GM13977 (cell line): ENCODE measurements at regions not wholly inside any gene's neighbourhood (a gene's known extent, or its start where the extent isn't known, plus 50 kb on each side); places are given as distances from the start of the nearest gene placed in this dataset.
"Not testable (repeated sequence)": the region's sequence is repeated elsewhere in the genome, so short reads cannot be mapped to it uniquely, and the experiment has no call there.

Source experiments
- DNase-seq: peaks from one replicate; pipeline ENCODE4 v3.0.0; 2012; ENCODE audit warnings: low spot score
- in situ Hi-C: fragments of 300-500 bp; cut with MboI; formaldehyde crosslinking; loops from one replicate; pipeline ENCODE4 v1.12.0; 2022; ENCODE audit warnings: low sequenced_read_pairs, low pct_unique_long_range_greater_than_20kb, mixed read lengths, inconsistent platforms; ENCODE audit not compliant: unreplicated experiment
- TF ChIP-seq, protein P1 (sequence below): IDR thresholded peaks from 2 replicates; pipeline ENCODE4 v1.5.1; 2012; ENCODE audit warnings: mild to moderate bottlenecking, control low read depth; ENCODE audit not compliant: insufficient read depth; ENCODE audit errors: extremely low read depth, missing control alignments

DNA sequence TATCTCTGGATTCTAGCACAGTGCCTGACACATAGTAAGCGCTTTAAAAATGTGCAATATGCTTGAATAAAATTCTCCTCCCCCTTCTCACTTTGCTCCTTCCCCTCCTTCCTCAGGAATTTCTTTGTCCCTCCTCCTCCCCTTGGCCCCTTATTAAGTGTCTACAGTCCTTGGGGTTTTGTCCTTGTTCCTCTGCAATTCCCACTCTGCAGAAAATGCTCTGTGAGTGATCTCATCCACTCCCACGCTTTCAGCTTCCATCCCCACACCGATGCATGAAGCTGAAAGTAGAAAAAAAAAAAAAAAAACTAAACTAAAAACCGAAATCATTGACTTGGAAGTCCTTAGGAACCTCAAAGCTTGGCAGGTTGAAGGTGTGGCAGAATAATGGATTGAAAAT is 273.6 kb downstream of the RRAGC start:
- in situ Hi-C loops: no loop called here
- no peak for DNase-seq
- TF ChIP-seq, protein P1, sequence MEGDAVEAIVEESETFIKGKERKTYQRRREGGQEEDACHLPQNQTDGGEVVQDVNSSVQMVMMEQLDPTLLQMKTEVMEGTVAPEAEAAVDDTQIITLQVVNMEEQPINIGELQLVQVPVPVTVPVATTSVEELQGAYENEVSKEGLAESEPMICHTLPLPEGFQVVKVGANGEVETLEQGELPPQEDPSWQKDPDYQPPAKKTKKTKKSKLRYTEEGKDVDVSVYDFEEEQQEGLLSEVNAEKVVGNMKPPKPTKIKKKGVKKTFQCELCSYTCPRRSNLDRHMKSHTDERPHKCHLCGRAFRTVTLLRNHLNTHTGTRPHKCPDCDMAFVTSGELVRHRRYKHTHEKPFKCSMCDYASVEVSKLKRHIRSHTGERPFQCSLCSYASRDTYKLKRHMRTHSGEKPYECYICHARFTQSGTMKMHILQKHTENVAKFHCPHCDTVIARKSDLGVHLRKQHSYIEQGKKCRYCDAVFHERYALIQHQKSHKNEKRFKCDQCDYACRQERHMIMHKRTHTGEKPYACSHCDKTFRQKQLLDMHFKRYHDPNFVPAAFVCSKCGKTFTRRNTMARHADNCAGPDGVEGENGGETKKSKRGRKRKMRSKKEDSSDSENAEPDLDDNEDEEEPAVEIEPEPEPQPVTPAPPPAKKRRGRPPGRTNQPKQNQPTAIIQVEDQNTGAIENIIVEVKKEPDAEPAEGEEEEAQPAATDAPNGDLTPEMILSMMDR: no peak

DNA sequence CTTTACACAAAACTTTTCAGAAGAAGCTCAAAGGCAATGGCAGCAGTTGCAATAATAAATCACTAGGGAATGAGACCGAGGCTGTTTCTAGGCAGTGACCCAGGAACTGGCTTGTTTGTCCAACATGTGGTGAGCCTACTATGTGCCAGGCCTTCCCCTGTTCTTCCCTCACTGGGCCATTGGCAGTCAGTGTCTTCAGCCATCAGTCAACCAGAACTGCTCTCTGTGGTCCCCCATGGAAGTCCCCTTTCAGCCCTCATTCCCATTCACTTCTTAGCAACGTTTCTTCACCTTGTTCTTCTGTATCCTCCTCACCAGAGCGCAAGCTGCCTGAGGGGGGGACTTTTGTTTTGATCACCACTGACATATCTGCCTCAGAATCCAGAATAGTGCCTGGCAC is 274.1 kb downstream of the RRAGC start:
- no peak for DNase-seq
- in situ Hi-C loops: no loop called here

DNA sequence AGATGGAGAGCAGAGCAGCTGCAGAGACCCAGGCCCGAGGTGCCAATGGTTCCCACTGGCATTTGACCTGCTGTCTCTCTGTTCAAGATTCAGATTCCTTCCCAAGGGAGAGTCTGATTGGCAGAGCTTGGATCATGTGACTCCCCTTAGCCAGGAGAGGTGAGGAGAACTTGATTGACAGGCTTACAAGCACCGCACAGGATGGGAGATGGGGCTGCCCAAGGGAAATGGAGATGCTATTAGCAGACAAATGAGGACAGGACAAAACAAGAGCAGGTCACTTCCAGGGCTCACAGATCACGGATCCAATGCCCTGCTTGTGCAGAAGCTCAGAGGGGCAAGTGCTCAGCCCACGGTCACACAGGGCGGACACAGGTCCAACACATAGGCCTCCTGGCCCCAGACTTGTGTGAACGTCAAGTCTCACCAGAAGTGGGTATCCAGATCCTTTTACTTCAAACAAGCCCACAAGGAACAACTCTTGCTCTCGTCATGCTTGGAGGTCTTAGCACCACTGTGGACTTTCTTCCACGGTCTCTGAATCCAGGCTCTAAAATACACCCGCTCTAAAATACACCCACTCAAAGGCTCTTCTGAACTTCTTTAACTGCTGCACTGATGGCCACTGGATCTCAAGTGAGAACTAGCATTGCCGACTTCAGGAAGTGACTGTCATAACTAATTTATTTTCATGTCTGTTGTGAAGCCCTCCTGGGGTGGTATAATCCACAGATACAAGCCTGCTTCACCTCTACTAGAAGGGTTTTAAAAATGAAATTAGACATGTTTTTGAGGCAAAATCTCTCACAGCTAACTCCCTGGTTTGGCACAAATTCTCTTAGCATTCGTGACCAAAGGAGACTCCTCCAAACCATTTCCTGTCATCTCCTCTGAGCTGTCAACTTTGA is 274.9 kb downstream of the RRAGC start:
- TF ChIP-seq, protein P1: no peak
- in situ Hi-C loops: no loop called here
- no peak for DNase-seq

More for the DNA sequence above, 274.1 kb downstream of the RRAGC start:
- TF ChIP-seq, protein P1: no peak

DNA sequence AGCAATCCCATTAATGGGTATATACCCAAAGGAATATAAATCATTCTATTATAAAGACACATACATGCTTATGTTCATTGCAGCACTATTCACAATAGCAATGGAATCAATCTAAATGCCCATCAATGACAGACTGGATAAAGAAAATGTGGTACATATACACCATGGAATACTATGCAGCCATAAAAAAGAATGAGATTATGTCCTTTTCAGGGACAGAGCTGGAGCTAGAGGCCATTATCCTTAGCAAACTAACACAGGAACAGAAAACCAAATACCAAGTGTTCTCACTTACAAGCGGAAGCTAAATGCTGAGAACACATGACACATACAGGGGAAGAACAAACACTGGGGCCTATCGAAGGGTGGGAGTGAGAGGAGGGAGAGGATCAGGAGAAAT is 276.3 kb downstream of the RRAGC start:
- in situ Hi-C loops, DNase-seq: not testable (repeated sequence)

DNA sequence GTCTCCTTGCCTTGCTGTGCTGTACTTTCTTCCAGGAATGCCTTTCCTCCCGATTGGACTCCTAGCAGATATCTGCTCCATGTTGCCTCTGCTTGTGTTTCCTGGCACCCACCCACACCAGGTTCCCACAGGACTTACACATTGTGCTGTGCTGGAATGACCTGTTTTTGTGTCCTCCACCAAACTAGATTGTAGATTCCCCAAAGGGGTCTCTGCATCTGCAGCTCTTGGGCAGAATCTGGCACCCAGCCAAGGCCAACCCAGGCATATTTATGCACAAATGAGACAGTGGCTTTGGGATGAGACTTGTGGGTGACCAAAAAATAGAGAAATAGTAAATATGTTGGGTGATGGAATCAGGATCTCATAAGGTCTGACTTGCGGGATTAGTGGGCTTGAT is 278.2 kb downstream of the RRAGC start:
- in situ Hi-C loops: no loop called here
- TF ChIP-seq, protein P1: no peak
- no peak for DNase-seq

DNA sequence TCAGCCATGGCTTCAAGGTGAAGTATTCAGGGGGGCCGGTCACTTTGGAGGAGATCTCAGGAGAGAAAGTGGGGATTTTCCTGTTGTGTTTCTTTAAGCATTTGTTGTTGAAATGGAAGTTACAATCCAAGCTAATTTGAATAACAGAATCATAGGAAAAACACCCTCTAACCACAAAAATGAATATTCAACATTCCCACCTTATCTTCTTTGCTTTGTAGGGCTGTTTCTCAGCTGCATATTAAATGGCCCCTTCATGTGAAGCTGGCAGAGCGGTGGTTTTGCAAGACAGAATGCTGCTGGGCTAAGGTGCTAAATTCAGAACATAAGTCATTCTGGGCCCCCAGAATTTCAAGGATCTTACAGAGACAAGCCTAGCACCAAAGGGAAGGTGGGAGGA is 279.0 kb downstream of the RRAGC start:
- no peak for DNase-seq
- in situ Hi-C loops: no loop called here
- TF ChIP-seq, protein P1: no peak

DNA sequence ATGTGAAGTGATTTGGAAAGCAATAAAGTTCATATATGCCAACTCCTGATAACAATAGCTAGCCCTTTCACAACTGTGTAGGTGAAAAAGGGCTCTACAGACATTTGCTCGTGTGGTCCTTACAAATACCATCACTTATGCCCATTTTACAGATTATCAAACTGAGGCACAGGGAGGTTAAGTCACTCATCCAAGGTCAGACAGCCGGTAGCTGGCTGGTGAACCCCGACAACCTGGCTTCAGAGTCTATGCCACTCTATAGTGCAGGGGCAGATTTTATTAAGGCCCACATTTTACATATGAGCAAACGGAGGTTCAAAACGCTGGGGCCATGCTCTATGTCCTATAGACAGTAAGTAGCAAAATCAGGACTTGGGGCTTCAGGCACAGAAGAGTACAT is 280.5 kb downstream of the RRAGC start:
- in situ Hi-C loops: no loop called here
- TF ChIP-seq, protein P1: no peak

More for the DNA sequence above, 280.5 kb downstream of the RRAGC start:
- no peak for DNase-seq
